CD4-positive, alpha-beta T cell (primary cell): ENCODE measurements at regions not wholly inside any gene's neighbourhood (a gene's known extent, or its start where the extent isn't known, plus 50 kb on each side); places are given as distances from the start of the nearest gene placed in this dataset.

Experiments
- ATAC-seq: fragments of 200-7000 bp; cut with Tn5 transposase; one replicate; pipeline ENCODE4 v1.10.0; 2022; ENCODE audit warnings: mild to moderate bottlenecking; ENCODE audit not compliant: poor library complexity
- CTCF ChIA-PET: fragments of 350-600 bp; sonication (Branson Sonifier 250); formaldehyde crosslinking; loops from one replicate; lab custom pipeline; 2021; ENCODE audit warnings: antibody characterized with exemption, inconsistent platforms; lab: Charles Lee
- POLR2A ChIA-PET: fragments of 350-600 bp; sonication (Branson Sonifier 250); formaldehyde crosslinking; loops from one replicate; lab custom pipeline; 2021; ENCODE audit warnings: antibody characterized with exemption, inconsistent platforms; lab: Charles Lee
- DNase-seq, 14 experiments: peaks; one replicate each; pipeline ENCODE4 v3.0.0-alpha.2; 2013 to 2020; ENCODE audit warnings: mixed read lengths in 2 of 14
- H3K27ac ChIP-seq, 2 donors: one replicate each; pipeline versions ENCODE4 v1.5.1 to v1.7.0; 2013; ENCODE audit warnings: low read length in 2 of 2, low read depth in 1 of 2, mild to moderate bottlenecking in 1 of 2
- H3K27me3 ChIP-seq, 2 experiments: 1 replicate in 1 of 2; 2 replicates in 1 of 2; pipeline versions ENCODE4 v1.6.1 to v1.7.0; 2013; ENCODE audit warnings: low read length in 2 of 2, control low read depth in 1 of 2, mild to moderate bottlenecking in 1 of 2, moderate library complexity in 1 of 2; ENCODE audit not compliant: insufficient read depth in 2 of 2, control insufficient read depth in 1 of 2
- H3K36me3 ChIP-seq: one replicate; pipeline ENCODE4 v1.6.1; 2013; ENCODE audit warnings: low read length, control low read depth; ENCODE audit not compliant: insufficient read depth
- H3K4me1 ChIP-seq: one replicate; pipeline ENCODE4 v1.6.1; 2013; ENCODE audit warnings: low read length, control low read depth; ENCODE audit not compliant: insufficient read depth
- H3K4me3 ChIP-seq: one replicate; pipeline ENCODE4 v1.5.1; 2013; ENCODE audit warnings: mild to moderate bottlenecking, low read length, moderate library complexity
- H3K9me3 ChIP-seq, 2 experiments: 1 replicate in 1 of 2; 2 replicates in 1 of 2; pipeline versions ENCODE4 v1.6.1 to v1.7.0; 2013; ENCODE audit warnings: low read length in 2 of 2, mild to moderate bottlenecking in 2 of 2, control low read depth in 1 of 2, moderate library complexity in 1 of 2; ENCODE audit not compliant: control insufficient read depth in 1 of 2, insufficient read depth in 1 of 2
- H3K27ac Mint-ChIP-seq: one replicate; pipeline ENCODE4 v1.8.0; 2020; ENCODE audit warnings: mixed read lengths
- H3K27me3 Mint-ChIP-seq: one replicate; pipeline ENCODE4 v1.8.0; 2021; ENCODE audit warnings: mixed read lengths
- H3K36me3 Mint-ChIP-seq: one replicate; pipeline ENCODE4 v1.8.0; 2021; ENCODE audit warnings: low read depth, mixed read lengths
- H3K4me1 Mint-ChIP-seq: one replicate; pipeline ENCODE4 v1.8.0; 2021; ENCODE audit warnings: low read depth, mixed read lengths
- H3K4me3 Mint-ChIP-seq: one replicate; pipeline ENCODE4 v1.8.0; 2020; ENCODE audit warnings: mild to moderate bottlenecking, mixed read lengths
- H3K9me3 Mint-ChIP-seq: one replicate; pipeline ENCODE4 v1.8.0; 2020; ENCODE audit warnings: mixed read lengths
- intact Hi-C, 2 experiments: fragments of 100-400 bp; cut with DNase I in 1 of 2; cut with micrococcal nuclease in 1 of 2; formaldehyde crosslinking; loops; one replicate each; pipeline versions ENCODE4 v1.15.1 to v1.9.0; 2023 to 2025; cut with DNase I, micrococcal nuclease
- TF ChIP-seq, protein P1 (sequence below): fragments of 200-600 bp; IDR thresholded peaks from one replicate; pipeline ENCODE4 v1.8.0; 2022; ENCODE audit warnings: antibody characterized with exemption, mild to moderate bottlenecking

DNA sequence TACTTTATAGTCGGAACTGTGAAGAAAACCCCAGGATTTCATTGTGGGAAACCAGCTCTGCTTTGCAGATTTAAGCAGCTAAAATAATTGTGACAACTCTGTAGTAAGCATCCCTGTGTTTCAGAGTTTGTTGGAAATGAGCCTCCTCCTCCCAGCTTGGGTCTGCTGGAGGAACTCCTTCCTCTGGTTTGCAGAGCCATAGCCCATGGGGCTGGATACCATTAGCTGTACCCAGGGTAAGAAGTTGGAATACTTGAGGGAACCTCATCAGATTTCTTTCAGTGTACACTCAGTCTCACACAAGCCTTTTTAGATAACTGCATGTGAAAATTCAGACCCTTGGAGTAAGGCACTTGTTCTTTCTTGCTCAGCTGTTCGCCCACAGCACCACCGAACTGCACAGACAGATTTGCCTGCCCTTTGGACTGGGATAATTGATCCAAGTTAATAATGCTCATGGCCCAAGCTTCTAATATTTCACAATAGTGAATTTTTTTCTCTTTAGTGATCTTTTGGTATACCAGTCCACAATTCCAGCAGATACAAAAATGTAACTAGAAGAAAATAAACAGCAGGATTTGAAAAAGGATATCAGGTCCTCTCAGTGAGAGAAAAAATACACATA lies 467.4 kb upstream of the FZD8 start:
- Histone ChIP-seq H3K27me3 (no peaks in the 10 kb centered on the region), H3K9me3 (peaks cover 0 to 3% of the 10 kb centered on the region in 2 experiments), H3K4me1 (no peaks in the 10 kb centered on the region), H3K36me3 (no peaks in the 10 kb centered on the region), H3K27ac (no peak overlapping the region), H3K4me3 (no peak overlapping the region)
- H3K27me3 Mint-ChIP-seq = no peaks in the 10 kb centered on the region
- ChIA-PET CTCF (no interaction called here), POLR2A (no interaction called here)
- no peak for ATAC-seq
- TF ChIP-seq, protein P1, sequence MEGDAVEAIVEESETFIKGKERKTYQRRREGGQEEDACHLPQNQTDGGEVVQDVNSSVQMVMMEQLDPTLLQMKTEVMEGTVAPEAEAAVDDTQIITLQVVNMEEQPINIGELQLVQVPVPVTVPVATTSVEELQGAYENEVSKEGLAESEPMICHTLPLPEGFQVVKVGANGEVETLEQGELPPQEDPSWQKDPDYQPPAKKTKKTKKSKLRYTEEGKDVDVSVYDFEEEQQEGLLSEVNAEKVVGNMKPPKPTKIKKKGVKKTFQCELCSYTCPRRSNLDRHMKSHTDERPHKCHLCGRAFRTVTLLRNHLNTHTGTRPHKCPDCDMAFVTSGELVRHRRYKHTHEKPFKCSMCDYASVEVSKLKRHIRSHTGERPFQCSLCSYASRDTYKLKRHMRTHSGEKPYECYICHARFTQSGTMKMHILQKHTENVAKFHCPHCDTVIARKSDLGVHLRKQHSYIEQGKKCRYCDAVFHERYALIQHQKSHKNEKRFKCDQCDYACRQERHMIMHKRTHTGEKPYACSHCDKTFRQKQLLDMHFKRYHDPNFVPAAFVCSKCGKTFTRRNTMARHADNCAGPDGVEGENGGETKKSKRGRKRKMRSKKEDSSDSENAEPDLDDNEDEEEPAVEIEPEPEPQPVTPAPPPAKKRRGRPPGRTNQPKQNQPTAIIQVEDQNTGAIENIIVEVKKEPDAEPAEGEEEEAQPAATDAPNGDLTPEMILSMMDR = no peak
- DNase-seq = no peak
- H3K27ac Mint-ChIP-seq = no peak overlapping the region
- no peaks in the 10 kb centered on the region for H3K36me3 Mint-ChIP-seq
- intact Hi-C loops = no loop called here
- peaks cover 2% of the 10 kb centered on the region for H3K9me3 Mint-ChIP-seq
- no peak overlapping the region for H3K4me3 Mint-ChIP-seq
- H3K4me1 Mint-ChIP-seq = no peaks in the 10 kb centered on the region

DNA sequence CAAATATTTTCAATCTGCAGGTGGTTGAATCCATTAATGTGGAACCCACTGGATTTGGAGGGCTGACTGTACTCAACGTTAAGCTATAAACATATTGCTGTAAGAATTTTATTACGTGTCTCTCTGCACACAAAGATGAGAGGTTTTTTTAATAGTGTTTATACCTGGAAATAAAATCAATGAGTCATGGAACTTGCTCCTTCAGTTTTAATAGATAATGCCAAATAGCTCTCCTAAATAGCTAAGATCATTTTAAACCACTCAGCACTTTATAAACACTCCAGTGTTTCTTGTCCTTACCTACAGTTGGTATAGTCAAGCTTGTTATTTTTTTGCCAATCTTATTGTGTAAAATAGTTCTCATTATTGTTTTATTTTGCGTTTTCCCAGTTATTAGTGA lies 455.6 kb upstream of the FZD8 start:
- H3K27ac Mint-ChIP-seq = no peak overlapping the region
- no peak for ATAC-seq
- no peaks in the 10 kb centered on the region for H3K4me1 ChIP-seq
- no peaks in the 10 kb centered on the region for H3K27me3 Mint-ChIP-seq
- H3K27me3 ChIP-seq = no peaks in the 10 kb centered on the region
- H3K9me3 ChIP-seq = peaks cover 0 to 5% of the 10 kb centered on the region in 2 experiments
- ChIA-PET POLR2A (no interaction called here), CTCF (interaction anchor here (0.5 to 1.1 kb wide), 2 partner anchors 13 to 152 kb away, joined by 3 to 4 read pairs; no protein-coding TSS in a partner anchor)
- H3K9me3 Mint-ChIP-seq = peaks cover 10% of the 10 kb centered on the region
- intact Hi-C loops = no loop called here
- TF ChIP-seq, protein P1 = no peak
- DNase-seq = no peak
- no peaks in the 10 kb centered on the region for H3K36me3 Mint-ChIP-seq
- no peaks in the 10 kb centered on the region for H3K4me1 Mint-ChIP-seq
- H3K36me3 ChIP-seq = no peaks in the 10 kb centered on the region
- H3K4me3 ChIP-seq = no peak overlapping the region
- H3K4me3 Mint-ChIP-seq = no peak overlapping the region
- H3K27ac ChIP-seq = no peak overlapping the region

DNA sequence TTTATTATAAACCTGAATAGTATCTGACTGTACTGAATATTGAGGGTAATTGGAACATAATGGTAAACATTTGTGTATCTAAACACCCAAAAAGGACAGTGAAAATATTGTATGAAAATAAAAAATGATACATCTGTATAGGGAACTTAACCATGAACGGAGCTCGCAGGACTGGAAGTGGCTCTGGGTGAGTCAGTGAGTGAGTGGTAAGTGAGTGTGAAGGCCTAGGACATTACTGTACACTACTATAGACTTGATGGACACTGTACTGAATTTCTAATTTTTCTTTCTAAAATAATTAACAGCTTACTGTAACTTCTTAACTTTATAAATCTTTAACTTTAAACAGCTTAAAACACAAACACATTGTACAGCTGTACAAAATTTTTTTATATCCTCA lies 454.5 kb upstream of the FZD8 start:
- H3K27me3 ChIP-seq = no peaks in the 10 kb centered on the region
- no peaks in the 10 kb centered on the region for H3K4me1 Mint-ChIP-seq
- H3K27ac Mint-ChIP-seq = no peak overlapping the region
- no peaks in the 10 kb centered on the region for H3K36me3 ChIP-seq
- intact Hi-C loops = no loop called here
- ChIA-PET POLR2A (no interaction called here), CTCF (interaction anchor here (1.1 kb wide), 1 partner anchor 14 kb away, joined by 3 read pairs; no protein-coding TSS in a partner anchor)
- H3K4me3 ChIP-seq = no peak overlapping the region
- H3K9me3 Mint-ChIP-seq = peaks cover 10% of the 10 kb centered on the region
- H3K27me3 Mint-ChIP-seq = no peaks in the 10 kb centered on the region
- no peaks in the 10 kb centered on the region for H3K4me1 ChIP-seq
- peaks cover 0 to 5% of the 10 kb centered on the region in 2 experiments for H3K9me3 ChIP-seq
- TF ChIP-seq, protein P1 = no peak
- no peak overlapping the region for H3K4me3 Mint-ChIP-seq
- ATAC-seq (no peak), DNase-seq (no peak)
- H3K27ac ChIP-seq = no peak overlapping the region
- H3K36me3 Mint-ChIP-seq = no peaks in the 10 kb centered on the region
